Esophagus muscularis mucosa (tissue), 3 donors: ENCODE measurements at regions not wholly inside any gene's neighbourhood (a gene's known extent, or its start where the extent isn't known, plus 50 kb on each side); places are given as distances from the start of the nearest gene placed in this dataset.

Experiments
- POLR2AphosphoS5 ChIP-seq, 2 donors: sonication (generic); formaldehyde crosslinking; IDR thresholded peaks; one replicate each; pipeline ENCODE4 v1.6.1; 2017; ENCODE audit warnings: antibody characterized with exemption in 2 of 2
- TF ChIP-seq, protein P1 (sequence below), 3 experiments: fragments of 200-600 bp in 2 of 3; fragments of 450-650 bp in 1 of 3; sonication (generic) in 2 of 3; IDR thresholded peaks; one replicate each; pipeline ENCODE4 v1.5.1; 2017 to 2019; ENCODE audit warnings: antibody characterized with exemption in 3 of 3, mild to moderate bottlenecking in 2 of 3, moderate library complexity in 1 of 3

DNA sequence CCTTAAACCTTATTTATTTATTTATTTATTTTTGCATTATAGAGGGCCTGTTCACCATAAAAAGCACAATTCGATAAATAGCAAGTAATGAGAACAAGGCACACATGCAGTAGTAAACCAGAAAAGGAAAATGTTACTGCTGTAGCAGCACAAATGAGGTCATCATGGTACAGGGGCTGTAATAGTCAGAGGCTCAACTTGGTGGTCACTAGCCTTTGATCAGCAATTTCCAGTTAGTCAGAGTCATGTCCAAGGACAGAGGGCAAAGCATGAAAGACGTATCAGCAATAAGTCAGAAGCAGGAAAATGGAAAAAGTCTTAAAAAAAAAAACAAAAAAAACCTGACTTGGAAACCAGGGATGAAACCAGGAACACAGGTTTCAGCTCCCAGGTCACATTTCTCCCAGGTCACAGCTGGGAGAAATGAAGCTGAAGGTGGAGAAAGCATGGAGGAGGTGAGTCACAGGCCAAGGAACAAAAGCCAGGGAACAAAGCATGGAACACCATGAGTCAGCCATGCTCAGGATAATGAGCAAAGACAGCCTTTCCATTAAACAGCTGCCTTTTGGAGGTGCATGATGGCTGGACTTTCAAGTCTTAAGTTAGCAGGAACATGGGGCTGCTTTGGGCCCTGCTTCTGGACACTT, 556.3 kb downstream of the LTN1 start:
- peak in 1 of 2 donors; percentile 19 for TF ChIP-seq POLR2AphosphoS5 (IDR thresholded peaks at IDR 0.05)
- TF ChIP-seq, protein P1, sequence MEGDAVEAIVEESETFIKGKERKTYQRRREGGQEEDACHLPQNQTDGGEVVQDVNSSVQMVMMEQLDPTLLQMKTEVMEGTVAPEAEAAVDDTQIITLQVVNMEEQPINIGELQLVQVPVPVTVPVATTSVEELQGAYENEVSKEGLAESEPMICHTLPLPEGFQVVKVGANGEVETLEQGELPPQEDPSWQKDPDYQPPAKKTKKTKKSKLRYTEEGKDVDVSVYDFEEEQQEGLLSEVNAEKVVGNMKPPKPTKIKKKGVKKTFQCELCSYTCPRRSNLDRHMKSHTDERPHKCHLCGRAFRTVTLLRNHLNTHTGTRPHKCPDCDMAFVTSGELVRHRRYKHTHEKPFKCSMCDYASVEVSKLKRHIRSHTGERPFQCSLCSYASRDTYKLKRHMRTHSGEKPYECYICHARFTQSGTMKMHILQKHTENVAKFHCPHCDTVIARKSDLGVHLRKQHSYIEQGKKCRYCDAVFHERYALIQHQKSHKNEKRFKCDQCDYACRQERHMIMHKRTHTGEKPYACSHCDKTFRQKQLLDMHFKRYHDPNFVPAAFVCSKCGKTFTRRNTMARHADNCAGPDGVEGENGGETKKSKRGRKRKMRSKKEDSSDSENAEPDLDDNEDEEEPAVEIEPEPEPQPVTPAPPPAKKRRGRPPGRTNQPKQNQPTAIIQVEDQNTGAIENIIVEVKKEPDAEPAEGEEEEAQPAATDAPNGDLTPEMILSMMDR (IDR thresholded peaks at IDR 0.05): no peak
